ENCODE measurements at regions not wholly inside any gene's neighbourhood (a gene's known extent, or its start where the extent isn't known, plus 50 kb on each side); places are given as distances from the start of the nearest gene placed in this dataset.

- TF ChIP-seq, protein P1, sequence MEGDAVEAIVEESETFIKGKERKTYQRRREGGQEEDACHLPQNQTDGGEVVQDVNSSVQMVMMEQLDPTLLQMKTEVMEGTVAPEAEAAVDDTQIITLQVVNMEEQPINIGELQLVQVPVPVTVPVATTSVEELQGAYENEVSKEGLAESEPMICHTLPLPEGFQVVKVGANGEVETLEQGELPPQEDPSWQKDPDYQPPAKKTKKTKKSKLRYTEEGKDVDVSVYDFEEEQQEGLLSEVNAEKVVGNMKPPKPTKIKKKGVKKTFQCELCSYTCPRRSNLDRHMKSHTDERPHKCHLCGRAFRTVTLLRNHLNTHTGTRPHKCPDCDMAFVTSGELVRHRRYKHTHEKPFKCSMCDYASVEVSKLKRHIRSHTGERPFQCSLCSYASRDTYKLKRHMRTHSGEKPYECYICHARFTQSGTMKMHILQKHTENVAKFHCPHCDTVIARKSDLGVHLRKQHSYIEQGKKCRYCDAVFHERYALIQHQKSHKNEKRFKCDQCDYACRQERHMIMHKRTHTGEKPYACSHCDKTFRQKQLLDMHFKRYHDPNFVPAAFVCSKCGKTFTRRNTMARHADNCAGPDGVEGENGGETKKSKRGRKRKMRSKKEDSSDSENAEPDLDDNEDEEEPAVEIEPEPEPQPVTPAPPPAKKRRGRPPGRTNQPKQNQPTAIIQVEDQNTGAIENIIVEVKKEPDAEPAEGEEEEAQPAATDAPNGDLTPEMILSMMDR (IDR thresholded peaks at IDR 0.05), result no peak
- no peak for TF ChIP-seq POLR2A (IDR thresholded peaks at IDR 0.05)
Measured at GRCh38 chr10:131475043-131475442, 163.5 kb upstream of the TCERG1L start.
